ENCODE measurements at regions not wholly inside any gene's neighbourhood (a gene's known extent, or its start where the extent isn't known, plus 50 kb on each side); places are given as distances from the start of the nearest gene placed in this dataset.

GRCh38 chr17:15023589-15024336 lies 241.4 kb downstream of the PMP22 start:
- Mint-ChIP-seq H3K4me3 (no peak overlapping the region), H3K36me3 (ENCODE audit: low read depth) (no peaks in the 10 kb centered on the region), H3K27ac (no peak overlapping the region), H3K27me3 (ENCODE audit: insufficient read depth) (no peaks in the 10 kb centered on the region), H3K4me1 (ENCODE audit: low read depth) (no peaks in the 10 kb centered on the region), H3K9me3 (peaks cover 3% of the 10 kb centered on the region)
- intact Hi-C loops (cut with micrococcal nuclease): no loop called here
- DNase-seq (ENCODE audit: low spot score): no peak

- Mint-ChIP-seq H3K9me3 (no peaks in the 10 kb centered on the region), H3K4me3 (no peak overlapping the region), H3K27me3 (ENCODE audit: insufficient read depth) (no peaks in the 10 kb centered on the region), H3K4me1 (ENCODE audit: low read depth) (no peaks in the 10 kb centered on the region), H3K27ac (no peak overlapping the region), H3K36me3 (ENCODE audit: low read depth) (no peaks in the 10 kb centered on the region)
- no peak for DNase-seq (ENCODE audit: low spot score)
- intact Hi-C loops (cut with micrococcal nuclease): no loop called here
Measured at GRCh38 chr17:15019158-15019557, 246.0 kb downstream of the PMP22 start.

- Mint-ChIP-seq H3K27me3 (ENCODE audit: insufficient read depth) (no peaks in the 10 kb centered on the region), H3K4me1 (ENCODE audit: low read depth) (no peaks in the 10 kb centered on the region)
- intact Hi-C loops (cut with micrococcal nuclease): no loop called here
Measured at GRCh38 chr17:15012351-15012980, 252.7 kb downstream of the PMP22 start.

GRCh38 chr17:15009087-15009486 lies 256.0 kb downstream of the PMP22 start:
- no peaks in the 10 kb centered on the region for H3K9me3 Mint-ChIP-seq
- H3K4me1 Mint-ChIP-seq (ENCODE audit: low read depth): no peaks in the 10 kb centered on the region
- peaks cover 2% of the 10 kb centered on the region for H3K27me3 Mint-ChIP-seq (ENCODE audit: insufficient read depth)
- intact Hi-C loops (cut with micrococcal nuclease): no loop called here
- H3K27ac Mint-ChIP-seq: no peak overlapping the region
- no peaks in the 10 kb centered on the region for H3K36me3 Mint-ChIP-seq (ENCODE audit: low read depth)
- DNase-seq (ENCODE audit: low spot score): no peak
- H3K4me3 Mint-ChIP-seq: no peak overlapping the region

More at GRCh38 chr17:15012351-15012980, 252.7 kb downstream of the PMP22 start:
- no peaks in the 10 kb centered on the region for H3K9me3 Mint-ChIP-seq
- H3K27ac Mint-ChIP-seq: no peak overlapping the region
- no peak overlapping the region for H3K4me3 Mint-ChIP-seq
- no peaks in the 10 kb centered on the region for H3K36me3 Mint-ChIP-seq (ENCODE audit: low read depth)
- DNase-seq (ENCODE audit: low spot score): no peak

GRCh38 chr17:15007147-15007553 lies 258.0 kb downstream of the PMP22 start:
- intact Hi-C loops (cut with micrococcal nuclease): no loop called here
- no peaks in the 10 kb centered on the region for H3K4me1 Mint-ChIP-seq (ENCODE audit: low read depth)

GRCh38 chr17:15006421-15007128 lies 258.6 kb downstream of the PMP22 start:
- H3K9me3 Mint-ChIP-seq: no peaks in the 10 kb centered on the region
- no peak for DNase-seq (ENCODE audit: low spot score)
- no peaks in the 10 kb centered on the region for H3K4me1 Mint-ChIP-seq (ENCODE audit: low read depth)
- no peaks in the 10 kb centered on the region for H3K36me3 Mint-ChIP-seq (ENCODE audit: low read depth)
- no peak overlapping the region for H3K27ac Mint-ChIP-seq
- H3K27me3 Mint-ChIP-seq (ENCODE audit: insufficient read depth): peaks cover 2% of the 10 kb centered on the region
- no peak overlapping the region for H3K4me3 Mint-ChIP-seq
- intact Hi-C loops (cut with micrococcal nuclease): no loop called here

More at GRCh38 chr17:15007147-15007553, 258.0 kb downstream of the PMP22 start:
- Mint-ChIP-seq H3K9me3 (no peaks in the 10 kb centered on the region), H3K36me3 (ENCODE audit: low read depth) (no peaks in the 10 kb centered on the region), H3K27ac (no peak overlapping the region), H3K27me3 (ENCODE audit: insufficient read depth) (peaks cover 2% of the 10 kb centered on the region), H3K4me3 (no peak overlapping the region)
- DNase-seq (ENCODE audit: low spot score): no peak

- DNase-seq (ENCODE audit: low spot score): no peak
- H3K36me3 Mint-ChIP-seq (ENCODE audit: low read depth): no peaks in the 10 kb centered on the region
- no peak overlapping the region for H3K27ac Mint-ChIP-seq
- peaks cover 3% of the 10 kb centered on the region for H3K9me3 Mint-ChIP-seq
- H3K4me3 Mint-ChIP-seq: no peak overlapping the region
- intact Hi-C loops (cut with micrococcal nuclease): no loop called here
- no peaks in the 10 kb centered on the region for H3K27me3 Mint-ChIP-seq (ENCODE audit: insufficient read depth)
- H3K4me1 Mint-ChIP-seq (ENCODE audit: low read depth): peaks cover 5% of the 10 kb centered on the region
Measured at GRCh38 chr17:15000661-15001060, 264.5 kb downstream of the PMP22 start.

GRCh38 chr17:14997290-14997689 lies 267.8 kb downstream of the PMP22 start:
- no peak overlapping the region for H3K27ac Mint-ChIP-seq
- H3K4me3 Mint-ChIP-seq: no peak overlapping the region
- no peak for DNase-seq (ENCODE audit: low spot score)
- peaks cover 5% of the 10 kb centered on the region for H3K4me1 Mint-ChIP-seq (ENCODE audit: low read depth)
- H3K9me3 Mint-ChIP-seq: peaks cover 3% of the 10 kb centered on the region
- intact Hi-C loops (cut with micrococcal nuclease): no loop called here
- no peaks in the 10 kb centered on the region for H3K27me3 Mint-ChIP-seq (ENCODE audit: insufficient read depth)
- H3K36me3 Mint-ChIP-seq (ENCODE audit: low read depth): no peaks in the 10 kb centered on the region

GRCh38 chr17:14986127-14986526 lies 279.0 kb downstream of the PMP22 start:
- intact Hi-C loops (cut with micrococcal nuclease): no loop called here
- no peak overlapping the region for H3K27ac Mint-ChIP-seq
- H3K36me3 Mint-ChIP-seq (ENCODE audit: low read depth): no peaks in the 10 kb centered on the region
- H3K9me3 Mint-ChIP-seq: no peaks in the 10 kb centered on the region
- no peaks in the 10 kb centered on the region for H3K4me1 Mint-ChIP-seq (ENCODE audit: low read depth)
- DNase-seq (ENCODE audit: low spot score): no peak
- no peak overlapping the region for H3K4me3 Mint-ChIP-seq
- H3K27me3 Mint-ChIP-seq (ENCODE audit: insufficient read depth): no peaks in the 10 kb centered on the region

- Mint-ChIP-seq H3K36me3 (ENCODE audit: low read depth) (peaks cover 2% of the 10 kb centered on the region), H3K27ac (no peak overlapping the region), H3K27me3 (ENCODE audit: insufficient read depth) (no peaks in the 10 kb centered on the region), H3K4me3 (no peak overlapping the region), H3K9me3 (peaks cover 39% of the 10 kb centered on the region), H3K4me1 (ENCODE audit: low read depth) (peaks cover 9% of the 10 kb centered on the region)
- no peak for DNase-seq (ENCODE audit: low spot score)
- intact Hi-C loops (cut with micrococcal nuclease): no loop called here
Measured at GRCh38 chr17:14972844-14973243, 292.3 kb downstream of the PMP22 start.

- peaks cover 39% of the 10 kb centered on the region for H3K9me3 Mint-ChIP-seq
- peaks cover 2% of the 10 kb centered on the region for H3K36me3 Mint-ChIP-seq (ENCODE audit: low read depth)
- H3K4me1 Mint-ChIP-seq (ENCODE audit: low read depth): peaks cover 9% of the 10 kb centered on the region
- no peaks in the 10 kb centered on the region for H3K27me3 Mint-ChIP-seq (ENCODE audit: insufficient read depth)
- intact Hi-C loops (cut with micrococcal nuclease): no loop called here
- no peak for DNase-seq (ENCODE audit: low spot score)
- no peak overlapping the region for H3K4me3 Mint-ChIP-seq
- H3K27ac Mint-ChIP-seq: no peak overlapping the region
Measured at GRCh38 chr17:14971054-14971453, 294.1 kb downstream of the PMP22 start.

GRCh38 chr17:14959106-14959648 lies 305.9 kb downstream of the PMP22 start:
- H3K4me3 Mint-ChIP-seq: no peak overlapping the region
- H3K27me3 Mint-ChIP-seq (ENCODE audit: insufficient read depth): no peaks in the 10 kb centered on the region
- no peaks in the 10 kb centered on the region for H3K36me3 Mint-ChIP-seq (ENCODE audit: low read depth)
- no peak for DNase-seq (ENCODE audit: low spot score)
- peaks cover 10% of the 10 kb centered on the region for H3K9me3 Mint-ChIP-seq
- no peaks in the 10 kb centered on the region for H3K4me1 Mint-ChIP-seq (ENCODE audit: low read depth)
- intact Hi-C loops (cut with micrococcal nuclease): no loop called here
- no peak overlapping the region for H3K27ac Mint-ChIP-seq

GRCh38 chr17:14953405-14953804 lies 311.7 kb downstream of the PMP22 start:
- no peaks in the 10 kb centered on the region for H3K36me3 Mint-ChIP-seq (ENCODE audit: low read depth)
- H3K9me3 Mint-ChIP-seq: peaks cover 4% of the 10 kb centered on the region
- no peak overlapping the region for H3K27ac Mint-ChIP-seq
- DNase-seq (ENCODE audit: low spot score): no peak
- no peak overlapping the region for H3K4me3 Mint-ChIP-seq
- no peaks in the 10 kb centered on the region for H3K4me1 Mint-ChIP-seq (ENCODE audit: low read depth)
- intact Hi-C loops (cut with micrococcal nuclease): no loop called here
- H3K27me3 Mint-ChIP-seq (ENCODE audit: insufficient read depth): no peaks in the 10 kb centered on the region

Measured in activated T-helper 1 cell treated with anti-CD3 and anti-CD28 coated beads, Interleukin-12 subunit alpha, Interleukin-12 subunit beta, Interleukin-2, Interleukin-4 antibody, amounts not matched to agents 30 ng/mL and 10 ng/mL and 1 ng/mL, durations not matched to agents 14 hours and 24 hours and 36 hours (primary cell).